H1 (cell line): ENCODE measurements at regions not wholly inside any gene's neighbourhood (a gene's known extent, or its start where the extent isn't known, plus 50 kb on each side); places are given as distances from the start of the nearest gene placed in this dataset.
A peak's percentile ranks its signal among the peaks of the same experiment; 100 is the strongest.

ENCODE experiments used
- CTCF ChIA-PET: fragments of 300-600 bp; sonication (Branson Sonifier 250); formaldehyde crosslinking; loops from one replicate; lab custom pipeline; 2021; ENCODE audit not compliant: partially characterized antibody; lab: Charles Lee
- POLR2A ChIA-PET: fragments of 300-600 bp; sonication (Branson Sonifier 250); formaldehyde crosslinking; loops from one replicate; lab custom pipeline; 2021; ENCODE audit warnings: inconsistent platforms; ENCODE audit not compliant: partially characterized antibody; lab: Charles Lee
- DNase-seq, 2 experiments: peaks; one replicate each; pipeline versions ENCODE4 v3.0.0 to v3.0.0-alpha.2; 2010 to 2022; ENCODE audit warnings: low spot score in 2 of 2, low read depth in 1 of 2, mixed read lengths in 1 of 2
- FAIRE-seq: peaks from 2 replicates; lab custom pipeline; 2011; peaks lifted over from hg19 to GRCh38; lab: Jason Lieb, UNC
- H2AFZ ChIP-seq: 2 replicates; pipeline ENCODE4 v1.8.1; 2012; ENCODE audit warnings: low read length, inconsistent platforms
- H2AK5ac ChIP-seq: 2 replicates; pipeline ENCODE4 v1.6.1; 2013; ENCODE audit warnings: low read depth, low read length
- H2BK120ac ChIP-seq: replicated peaks from 2 replicates; pipeline ENCODE3; 2013; ENCODE audit warnings: low read depth, low read length, inconsistent platforms
- H2BK12ac ChIP-seq: 2 replicates; pipeline ENCODE4 v1.6.1; 2013; ENCODE audit warnings: low read depth, low read length
- H2BK15ac ChIP-seq: 2 replicates; pipeline ENCODE4 v1.6.1; 2013; ENCODE audit warnings: low read length
- H2BK20ac ChIP-seq: 2 replicates; pipeline ENCODE4 v1.6.1; 2013; ENCODE audit warnings: low read length
- H2BK5ac ChIP-seq: 2 replicates; pipeline ENCODE4 v1.6.1; 2013; ENCODE audit warnings: low read depth, low read length
- H3K14ac ChIP-seq: 2 replicates; pipeline ENCODE4 v1.6.1; 2013; ENCODE audit warnings: inconsistent platforms; ENCODE audit not compliant: insufficient read length
- H3K18ac ChIP-seq: 2 replicates; pipeline ENCODE4 v1.6.1; 2013; ENCODE audit warnings: low read length; ENCODE audit errors: extremely low read depth
- H3K23ac ChIP-seq: 2 replicates; pipeline ENCODE4 v1.6.1; 2013; ENCODE audit warnings: inconsistent platforms; ENCODE audit not compliant: insufficient read length
- H3K23me2 ChIP-seq: 2 replicates; pipeline ENCODE4 v1.6.1; 2013; ENCODE audit warnings: low read depth, low read length
- H3K27ac ChIP-seq: 2 replicates; pipeline ENCODE4 v1.6.1; 2011; ENCODE audit warnings: low read depth, low read length, inconsistent platforms
- H3K27me3 ChIP-seq, 4 experiments: replicated peaks in 1 of 4; 1 replicate in 1 of 4; 2 replicates in 3 of 4; pipeline versions ENCODE4 v1.6.1 to v1.8.1; 2011 to 2013; ENCODE audit warnings: low read length in 3 of 4, mild to moderate bottlenecking in 3 of 4, inconsistent platforms in 2 of 4, mixed read lengths in 2 of 4, moderate library complexity in 1 of 4; ENCODE audit not compliant: control insufficient read depth in 3 of 4, insufficient read depth in 3 of 4; ENCODE audit errors: extremely low read depth in 1 of 4
- H3K36me3 ChIP-seq, 4 experiments: 2 replicates each; pipeline versions ENCODE4 v1.6.1 to v1.8.1; 2011 to 2013; ENCODE audit warnings: mild to moderate bottlenecking in 4 of 4, low read length in 3 of 4, moderate library complexity in 2 of 4, control low read depth in 1 of 4, inconsistent platforms in 1 of 4; ENCODE audit not compliant: insufficient read depth in 4 of 4, control insufficient read depth in 2 of 4
- H3K4ac ChIP-seq: replicated peaks from 2 replicates; pipeline ENCODE3; 2013; ENCODE audit warnings: low read length, low read depth, mixed read lengths, inconsistent platforms; ENCODE audit not compliant: insufficient read length
- H3K4me1 ChIP-seq, 4 experiments: replicated peaks in 1 of 4; 1 replicate in 1 of 4; 2 replicates in 3 of 4; pipeline versions ENCODE4 v1.6.1 to v1.8.1; 2011 to 2013; ENCODE audit warnings: low read length in 3 of 4, inconsistent platforms in 2 of 4, mixed read lengths in 1 of 4; ENCODE audit not compliant: insufficient read depth in 4 of 4, control insufficient read depth in 3 of 4
- H3K4me2 ChIP-seq, 2 experiments: 2 replicates each; pipeline versions ENCODE4 v1.6.1 to v1.8.1; 2011 to 2013; ENCODE audit warnings: low read depth in 2 of 2, low read length in 2 of 2, control low read depth in 1 of 2, inconsistent platforms in 1 of 2, mild to moderate bottlenecking in 1 of 2; ENCODE audit not compliant: insufficient read depth in 1 of 2
- H3K4me3 ChIP-seq, 4 experiments: fragments of 200-600, 300-600 bp in 1 of 4; sonication (generic), shearing (Covaris generic), sonication (Bioruptor Twin) in 1 of 4; 2 replicates each; pipeline versions ENCODE4 v1.5.1 to v1.8.1; 2011 to 2016; ENCODE audit warnings: low read length in 4 of 4, low read depth in 3 of 4, control low read depth in 2 of 4, inconsistent platforms in 2 of 4, mild to moderate bottlenecking in 2 of 4, mixed read lengths in 1 of 4, moderate library complexity in 1 of 4; ENCODE audit not compliant: insufficient read depth in 2 of 4; ENCODE audit errors: extremely low read depth in 1 of 4
- H3K56ac ChIP-seq: replicated peaks from 2 replicates; pipeline ENCODE3; 2013; ENCODE audit warnings: low read depth, mild to moderate bottlenecking, mixed read lengths, low read length, inconsistent platforms; ENCODE audit not compliant: insufficient read length
- H3K79me1 ChIP-seq: 2 replicates; pipeline ENCODE4 v1.6.1; 2013; ENCODE audit warnings: low read depth, low read length, control low read depth
- H3K79me2 ChIP-seq, 2 experiments: 2 replicates each; pipeline versions ENCODE4 v1.6.1 to v1.8.1; 2012 to 2013; ENCODE audit warnings: low read length in 2 of 2, mild to moderate bottlenecking in 2 of 2, inconsistent platforms in 1 of 2; ENCODE audit not compliant: insufficient read depth in 2 of 2, control insufficient read depth in 1 of 2
- H3K9ac ChIP-seq, 4 experiments: replicated peaks in 1 of 4; 1 replicate in 1 of 4; 2 replicates in 3 of 4; pipeline versions ENCODE4 v1.6.1 to v1.8.1; 2011 to 2013; ENCODE audit warnings: low read depth in 3 of 4, low read length in 3 of 4, control low read depth in 2 of 4, mild to moderate bottlenecking in 2 of 4, moderate library complexity in 2 of 4, inconsistent platforms in 1 of 4; ENCODE audit errors: extremely low read depth in 1 of 4
- H3K9me3 ChIP-seq, 2 experiments: 2 replicates each; pipeline versions ENCODE4 v1.6.1 to v1.8.1; 2012 to 2013; ENCODE audit warnings: mild to moderate bottlenecking in 2 of 2, moderate library complexity in 2 of 2, control low read depth in 1 of 2, inconsistent platforms in 1 of 2, low read depth in 1 of 2, low read length in 1 of 2, mixed read lengths in 1 of 2; ENCODE audit not compliant: insufficient read depth in 2 of 2
- H4K20me1 ChIP-seq, 2 experiments: replicated peaks in 1 of 2; 2 replicates each; pipeline versions ENCODE3 to v1.8.1; 2011 to 2013; ENCODE audit warnings: inconsistent platforms in 2 of 2, low read length in 2 of 2, mild to moderate bottlenecking in 1 of 2; ENCODE audit not compliant: insufficient read depth in 2 of 2, control insufficient read depth in 1 of 2
- H4K5ac ChIP-seq: 2 replicates; pipeline ENCODE4 v1.6.1; 2013; ENCODE audit warnings: low read length, low read depth, mixed read lengths, inconsistent platforms; ENCODE audit not compliant: insufficient read length
- H4K8ac ChIP-seq: 2 replicates; pipeline ENCODE4 v1.8.0; 2013; ENCODE audit warnings: mild to moderate bottlenecking, moderate library complexity, low read length, inconsistent platforms; ENCODE audit not compliant: insufficient read depth; ENCODE audit errors: extremely low read depth
- H4K91ac ChIP-seq: replicated peaks from 2 replicates; pipeline ENCODE3; 2013; ENCODE audit warnings: low read length, mixed read lengths, inconsistent platforms; ENCODE audit not compliant: insufficient read length
- E2F6 ChIP-seq: IDR thresholded peaks from 2 replicates; pipeline ENCODE4 v1.6.1; 2012; ENCODE audit warnings: inconsistent platforms
- WGBS, 2 experiments: shearing (Covaris generic) in 1 of 2; methylation state at CpG; one replicate each; pipeline versions ENCODE4 v1.1.6 to v1.1.7; 2013 to 2015; ENCODE audit warnings: low lambda C conversion rate in 2 of 2, mixed read lengths in 2 of 2, inconsistent platforms in 1 of 2, low coverage in 1 of 2, missing lambda C conversion rate in 1 of 2; ENCODE audit not compliant: insufficient replicate concordance in 2 of 2, insufficient coverage in 1 of 2, insufficient read length in 1 of 2; ENCODE audit errors: extremely low coverage in 1 of 2, missing lambda C conversion rate in 1 of 2; 5-methylcytosine and 5-hydroxymethylcytosine counted together
- TF ChIP-seq, protein P1 (sequence below), 3 experiments: IDR thresholded peaks; 1 replicate in 2 of 3; 2 replicates in 1 of 3; pipeline versions ENCODE4 v1.5.1 to v1.6.1; 2011; ENCODE audit warnings: low read length in 3 of 3, mild to moderate bottlenecking in 3 of 3, inconsistent platforms in 2 of 3, low read depth in 1 of 3, moderate library complexity in 1 of 3; ENCODE audit not compliant: insufficient read depth in 1 of 3; ENCODE audit errors: control extremely low read depth in 1 of 3

DNA sequence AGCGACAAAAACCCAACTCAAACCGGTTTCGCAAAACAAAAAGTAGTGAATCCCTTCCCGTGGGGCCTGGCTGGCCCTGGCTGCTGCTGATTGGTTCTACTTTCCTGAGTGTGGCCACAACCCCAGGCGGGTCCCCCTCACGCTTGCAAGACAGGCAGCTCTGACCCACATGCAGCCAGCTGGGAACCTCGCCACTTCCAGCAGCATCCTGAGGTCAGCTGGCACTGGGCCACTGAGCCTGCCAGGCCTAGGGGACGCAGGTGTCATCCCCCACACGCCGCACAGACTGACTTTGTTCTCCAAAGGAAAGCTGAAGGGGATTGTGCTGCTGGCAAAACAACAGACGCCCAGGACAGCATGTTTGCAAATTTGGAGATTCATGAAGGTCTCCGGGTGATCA is 111.1 kb downstream of the TPRA1 start:
- no peak overlapping the region for H2BK120ac ChIP-seq
- H4K91ac ChIP-seq: no peak overlapping the region
- no peak overlapping the region for H3K14ac ChIP-seq
- no peaks in the 10 kb centered on the region for H4K20me1 ChIP-seq
- no peak overlapping the region for H3K4me3 ChIP-seq
- H3K27me3 ChIP-seq: no peaks in the 10 kb centered on the region
- H2AK5ac ChIP-seq: no peak overlapping the region
- POLR2A ChIA-PET: interaction anchor here (0.9 kb wide), 1 partner anchor 66 kb away, joined by 3 read pairs; no protein-coding TSS in a partner anchor
- H3K56ac ChIP-seq: no peak overlapping the region
- no peak overlapping the region for H2BK12ac ChIP-seq
- H3K4me1 ChIP-seq: peaks cover 0 to 6% (median 4%) of the 10 kb centered on the region in 4 experiments; a peak in 4 of 7 replicates
- H3K4me2 ChIP-seq: 0 out of 4 replicates have a peak overlapping the region, but pooled peaks of 1 of the 2 experiments have one; percentile 3
- H2AFZ ChIP-seq: peak overlapping the region; percentile 61; the same call in 1 of the 2 replicates
- H2BK5ac ChIP-seq: no peak overlapping the region
- TF ChIP-seq, protein P1, sequence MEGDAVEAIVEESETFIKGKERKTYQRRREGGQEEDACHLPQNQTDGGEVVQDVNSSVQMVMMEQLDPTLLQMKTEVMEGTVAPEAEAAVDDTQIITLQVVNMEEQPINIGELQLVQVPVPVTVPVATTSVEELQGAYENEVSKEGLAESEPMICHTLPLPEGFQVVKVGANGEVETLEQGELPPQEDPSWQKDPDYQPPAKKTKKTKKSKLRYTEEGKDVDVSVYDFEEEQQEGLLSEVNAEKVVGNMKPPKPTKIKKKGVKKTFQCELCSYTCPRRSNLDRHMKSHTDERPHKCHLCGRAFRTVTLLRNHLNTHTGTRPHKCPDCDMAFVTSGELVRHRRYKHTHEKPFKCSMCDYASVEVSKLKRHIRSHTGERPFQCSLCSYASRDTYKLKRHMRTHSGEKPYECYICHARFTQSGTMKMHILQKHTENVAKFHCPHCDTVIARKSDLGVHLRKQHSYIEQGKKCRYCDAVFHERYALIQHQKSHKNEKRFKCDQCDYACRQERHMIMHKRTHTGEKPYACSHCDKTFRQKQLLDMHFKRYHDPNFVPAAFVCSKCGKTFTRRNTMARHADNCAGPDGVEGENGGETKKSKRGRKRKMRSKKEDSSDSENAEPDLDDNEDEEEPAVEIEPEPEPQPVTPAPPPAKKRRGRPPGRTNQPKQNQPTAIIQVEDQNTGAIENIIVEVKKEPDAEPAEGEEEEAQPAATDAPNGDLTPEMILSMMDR (IDR thresholded peaks at IDR 0.05; ENCODE audit: control extremely low read depth in 1 of 3, insufficient read depth in 1 of 3, low read depth in 1 of 3, low read length in 3 of 3): no peak
- TF ChIP-seq E2F6: 0 out of 2 replicates have a peak, but pooled peaks have one; percentile 26
- TF ChIP-seq, all 59 proteins: peak for 1
- no peak overlapping the region for H3K18ac ChIP-seq
- no peak overlapping the region for H4K5ac ChIP-seq
- no peak overlapping the region for H2BK20ac ChIP-seq
- peak overlapping the region; percentile 28; the same call in 1 of the 2 replicates for H4K8ac ChIP-seq
- no peaks in the 10 kb centered on the region; the same call in 1 of the 2 replicates for H3K23me2 ChIP-seq
- no peak overlapping the region for H3K27ac ChIP-seq
- no peak overlapping the region for H3K4ac ChIP-seq
- no peak overlapping the region for H3K23ac ChIP-seq
- DNase-seq: no peak
- 48% methylated on average over 12 of the region's 12 CpGs; no CpG with 5 or more reads in 1 of the 2 experiments for WGBS, 2 experiments
- CTCF ChIA-PET: interaction anchor here (0.8 to 5.0 kb wide), 3 partner anchors 7 to 68 kb away, joined by 3 to 33 read pairs (median 4); no protein-coding TSS in a partner anchor
- H3K36me3 ChIP-seq: no peaks in the 10 kb centered on the region
- H3K9me3 ChIP-seq: no peaks in the 10 kb centered on the region
- H2BK15ac ChIP-seq: no peak overlapping the region
- no peaks in the 10 kb centered on the region for H3K79me2 ChIP-seq
- no peaks in the 10 kb centered on the region for H3K79me1 ChIP-seq
- no peak for FAIRE-seq
- no peak overlapping the region for H3K9ac ChIP-seq
